HG02759 (cell line): ENCODE measurements at regions not wholly inside any gene's neighbourhood (a gene's known extent, or its start where the extent isn't known, plus 50 kb on each side); places are given as distances from the start of the nearest gene placed in this dataset.
"Not testable (repeated sequence)": the region's sequence is repeated elsewhere in the genome, so short reads cannot be mapped to it uniquely, and the experiment has no call there.

Source experiments
- ATAC-seq: cut with Tn5 transposase; IDR thresholded peaks from one replicate; pipeline ENCODE4 v1.9.1; 2021; ENCODE audit warnings: mild to moderate bottlenecking, moderate library complexity; ENCODE audit not compliant: unreplicated experiment

- no peak for ATAC-seq
Measured at GRCh38 chr3:73894474-73895213, 269.9 kb upstream of the PDZRN3 start.

- ATAC-seq = no peak
Measured at GRCh38 chr3:73893089-73893488, 268.3 kb upstream of the PDZRN3 start.

GRCh38 chr3:73885862-73886261 lies 261.1 kb upstream of the PDZRN3 start:
- ATAC-seq = no peak

- no peak for ATAC-seq
Measured at GRCh38 chr3:73884361-73884760, 259.6 kb upstream of the PDZRN3 start.

GRCh38 chr3:73883497-73883896 lies 258.8 kb upstream of the PDZRN3 start:
- ATAC-seq = no peak

GRCh38 chr3:73874606-73875369 lies 250.0 kb upstream of the PDZRN3 start:
- no peak for ATAC-seq

- no peak for ATAC-seq
Measured at GRCh38 chr3:73874161-73874560, 249.4 kb upstream of the PDZRN3 start.

GRCh38 chr3:73868688-73869315 lies 244.1 kb upstream of the PDZRN3 start:
- ATAC-seq = no peak

- no peak for ATAC-seq
Measured at GRCh38 chr3:73867524-73867923, 242.8 kb upstream of the PDZRN3 start.

GRCh38 chr3:73866846-73867245 lies 242.1 kb upstream of the PDZRN3 start:
- no peak for ATAC-seq

- no peak for ATAC-seq
Measured at GRCh38 chr3:73863546-73864079, 238.9 kb upstream of the PDZRN3 start.

GRCh38 chr3:73855813-73856212 lies 231.1 kb upstream of the PDZRN3 start:
- no peak for ATAC-seq

- ATAC-seq = no peak
Measured at GRCh38 chr3:73848173-73848906, 223.6 kb upstream of the PDZRN3 start.

- ATAC-seq = no peak
Measured at GRCh38 chr3:73846951-73847350, 222.2 kb upstream of the PDZRN3 start.

- no peak for ATAC-seq
Measured at GRCh38 chr3:73839032-73839431, 214.3 kb upstream of the PDZRN3 start.

GRCh38 chr3:73835945-73836344 lies 211.2 kb upstream of the PDZRN3 start:
- ATAC-seq = no peak

GRCh38 chr3:73832426-73832825 lies 207.7 kb upstream of the PDZRN3 start:
- ATAC-seq = no peak

- ATAC-seq = no peak
Measured at GRCh38 chr3:73828348-73828747, 203.6 kb upstream of the PDZRN3 start.

- no peak for ATAC-seq
Measured at GRCh38 chr3:73827725-73828211, 203.0 kb upstream of the PDZRN3 start.

- ATAC-seq = no peak
Measured at GRCh38 chr3:73827204-73827603, 202.5 kb upstream of the PDZRN3 start.

GRCh38 chr3:73820896-73821295 lies 196.2 kb upstream of the PDZRN3 start:
- ATAC-seq = not testable (repeated sequence)
